HG03025 (cell line): ENCODE measurements at regions not wholly inside any gene's neighbourhood (a gene's known extent, or its start where the extent isn't known, plus 50 kb on each side); places are given as distances from the start of the nearest gene placed in this dataset.

Experiments
- ATAC-seq: cut with Tn5 transposase; IDR thresholded peaks from one replicate; pipeline ENCODE4 v1.9.1; 2021; ENCODE audit warnings: mild to moderate bottlenecking, moderate library complexity; ENCODE audit not compliant: unreplicated experiment, low FRiP score

DNA sequence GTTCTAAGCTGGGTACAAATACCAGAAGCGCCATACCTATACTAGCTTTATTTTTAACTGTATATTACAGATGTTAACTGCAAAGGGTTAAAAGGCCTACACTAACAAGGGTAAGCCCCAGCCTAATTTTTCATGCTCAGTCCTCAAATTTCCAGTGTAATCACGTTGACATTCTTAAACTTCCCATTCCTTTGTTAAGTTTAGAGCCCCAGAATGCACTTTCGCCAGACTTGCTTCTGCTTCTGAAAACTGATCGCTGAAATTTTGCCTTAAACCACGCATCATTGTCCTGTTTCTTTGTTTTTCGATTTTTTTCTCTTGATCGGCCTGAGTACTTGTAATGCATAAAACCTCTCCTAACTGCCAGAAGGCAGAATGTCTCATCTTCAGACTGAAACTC is 2141.9 kb upstream of the AGA start:
- no peak for ATAC-seq

DNA sequence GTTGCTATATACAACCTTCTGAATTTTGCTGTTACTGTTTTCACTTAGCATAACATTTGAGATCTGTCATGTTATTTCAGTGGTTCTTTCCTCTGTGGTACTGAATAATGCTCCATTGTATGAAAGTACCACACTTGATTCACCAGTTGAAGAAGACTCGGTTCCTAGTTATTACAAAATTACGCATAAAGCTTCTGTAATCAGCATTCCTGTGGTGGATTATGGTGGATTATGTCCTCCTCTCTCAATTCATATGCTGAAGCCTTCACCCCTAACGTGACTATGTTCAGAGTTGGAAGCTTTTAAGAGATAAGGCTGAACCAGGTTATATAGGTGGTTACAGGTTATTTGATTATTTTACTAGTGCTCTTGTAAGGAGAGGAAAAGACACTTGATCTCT is 2143.5 kb upstream of the AGA start:
- no peak for ATAC-seq

- ATAC-seq: no peak
These were observed 2144.2 kb upstream of the AGA start for GRCh38 chr4:179586460-179586859.

DNA sequence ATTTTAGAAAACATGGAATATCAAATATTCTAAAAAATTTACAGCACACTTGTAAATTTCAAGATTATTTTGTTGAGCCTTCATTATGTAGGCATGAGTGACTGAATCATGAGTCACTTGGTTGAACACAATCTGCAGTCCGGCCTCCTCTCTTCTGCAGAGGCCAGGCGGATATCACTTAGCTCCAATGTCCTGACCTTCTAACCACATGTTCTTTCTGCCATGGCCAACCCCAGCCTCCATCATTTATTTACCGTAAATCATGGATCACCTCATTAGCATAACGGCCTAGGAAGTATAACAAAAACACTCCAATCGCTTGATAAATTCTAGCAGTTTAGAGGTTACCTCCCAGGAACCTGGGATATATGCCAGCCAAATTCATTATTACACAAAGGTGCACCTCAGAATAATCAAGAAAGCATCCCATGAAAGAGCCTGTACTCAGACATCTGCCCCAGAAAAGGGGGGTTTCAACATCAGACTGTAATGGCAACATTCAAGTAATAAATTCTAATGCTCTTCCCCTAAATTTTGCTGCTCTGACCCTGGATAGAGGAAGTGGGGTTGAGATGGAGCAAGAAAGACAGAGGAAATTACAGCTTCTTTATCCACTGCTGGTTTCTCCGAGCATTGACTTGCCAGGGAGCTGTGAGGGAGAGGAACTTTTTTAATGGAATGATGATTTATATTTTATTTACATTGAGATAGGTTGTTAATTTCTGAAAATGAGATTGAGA is 2153.6 kb upstream of the AGA start:
- ATAC-seq: no peak

- no peak for ATAC-seq
These were observed 2154.4 kb upstream of the AGA start for GRCh38 chr4:179596621-179597020.

DNA sequence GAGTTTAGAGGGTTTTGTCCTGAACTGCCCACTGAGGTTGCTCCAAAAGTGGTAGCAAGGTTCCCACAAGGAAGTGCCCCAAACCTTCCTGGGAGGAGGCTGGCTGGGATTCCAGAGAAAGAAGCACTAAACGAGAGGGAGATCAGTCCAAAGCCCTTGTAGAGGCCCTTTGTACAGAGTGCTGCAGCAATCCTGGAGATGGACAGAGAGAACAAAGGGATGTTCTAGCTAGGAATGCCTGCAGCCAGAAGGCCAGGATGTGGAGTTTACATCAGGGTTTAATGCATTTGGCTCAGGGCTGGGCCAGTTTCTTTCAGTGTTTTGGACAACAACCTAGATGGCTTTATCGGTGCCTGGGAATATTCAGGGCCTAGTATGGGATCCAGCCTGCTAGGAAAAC is 2155.1 kb upstream of the AGA start:
- no peak for ATAC-seq

DNA sequence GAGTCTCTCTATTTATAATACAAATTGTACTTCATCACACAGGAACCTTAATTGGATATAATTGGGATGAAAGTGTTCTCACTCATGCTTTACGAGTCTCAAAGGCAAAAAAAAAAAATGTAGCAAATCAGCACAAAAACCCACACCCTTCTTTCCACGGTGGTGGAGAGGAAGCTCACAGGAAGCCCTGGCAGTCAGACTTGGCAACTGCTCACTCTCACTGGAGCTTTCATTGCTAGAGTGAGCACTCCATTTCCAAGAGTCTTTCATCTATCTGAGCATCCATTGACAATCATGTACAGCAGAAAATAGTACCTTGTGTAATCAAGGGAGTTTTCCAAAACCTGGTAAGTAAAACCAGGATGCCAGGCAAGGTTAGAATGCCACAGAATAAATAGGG is 2159.4 kb upstream of the AGA start:
- ATAC-seq: no peak

GRCh38 chr4:179605196-179605595 is 2163.0 kb upstream of the AGA start:
- ATAC-seq: no peak

GRCh38 chr4:179607003-179607402 is 2164.8 kb upstream of the AGA start:
- peak; percentile 53 for ATAC-seq

GRCh38 chr4:179615704-179616103 is 2173.5 kb upstream of the AGA start:
- no peak for ATAC-seq

DNA sequence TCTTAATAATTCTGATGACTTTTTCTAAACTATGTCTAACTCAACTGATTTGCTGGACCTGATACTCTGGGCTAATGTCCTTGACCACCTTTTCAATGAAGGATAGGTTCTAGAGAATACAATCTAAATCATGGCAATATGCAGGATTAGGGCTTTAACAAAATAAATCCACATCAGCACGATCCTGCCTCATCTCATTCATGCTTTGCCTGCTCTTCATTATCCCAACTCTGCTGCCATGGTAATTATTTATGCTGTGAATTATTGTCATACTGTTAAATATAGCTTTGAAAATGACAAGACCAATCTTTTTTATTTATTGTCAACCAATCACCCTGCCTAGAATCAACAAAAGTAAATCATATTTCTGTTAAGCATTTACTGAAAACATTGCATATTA is 2176.7 kb upstream of the AGA start:
- no peak for ATAC-seq

DNA sequence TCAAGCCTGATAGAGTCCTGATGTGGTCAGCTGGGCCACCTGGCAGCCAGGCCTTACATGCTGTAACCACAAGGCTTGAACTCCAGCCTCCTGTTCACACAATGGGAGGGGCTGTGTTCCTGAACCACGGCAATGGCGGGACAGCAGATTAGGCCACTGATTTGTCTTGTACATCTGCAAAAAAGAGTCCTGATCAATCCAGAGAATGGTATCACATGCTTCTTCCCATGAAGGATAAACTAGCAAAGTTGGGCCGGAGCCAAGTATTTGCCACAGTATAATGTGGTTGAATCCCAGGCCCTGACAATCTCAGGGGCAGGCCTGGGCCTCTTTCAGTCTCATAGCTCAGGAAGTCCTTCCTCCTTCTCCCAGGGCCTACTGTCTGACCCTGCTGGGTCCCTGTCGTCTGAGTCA is 2182.5 kb upstream of the AGA start:
- no peak for ATAC-seq

DNA sequence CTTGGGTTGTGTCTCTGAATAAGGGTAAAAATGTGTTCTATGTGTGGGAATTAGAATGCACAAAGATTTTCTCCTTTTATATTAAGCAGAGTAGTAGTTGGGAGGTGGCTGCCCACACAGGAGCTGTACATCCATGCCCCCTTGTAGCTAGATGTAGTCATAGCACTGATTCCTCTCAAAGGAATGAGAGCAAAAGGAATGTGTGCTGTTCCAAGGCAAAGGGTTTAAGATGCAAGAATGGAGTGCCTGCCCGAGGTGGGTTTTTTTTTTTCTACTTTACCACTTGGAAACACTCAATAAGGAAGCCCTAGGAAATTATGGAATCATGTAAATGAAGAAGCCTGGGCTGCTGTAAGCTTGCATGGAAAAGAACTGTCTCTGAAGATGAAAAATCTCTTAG is 2183.2 kb upstream of the AGA start:
- no peak for ATAC-seq

GRCh38 chr4:179626687-179627086 is 2184.4 kb upstream of the AGA start:
- no peak for ATAC-seq

DNA sequence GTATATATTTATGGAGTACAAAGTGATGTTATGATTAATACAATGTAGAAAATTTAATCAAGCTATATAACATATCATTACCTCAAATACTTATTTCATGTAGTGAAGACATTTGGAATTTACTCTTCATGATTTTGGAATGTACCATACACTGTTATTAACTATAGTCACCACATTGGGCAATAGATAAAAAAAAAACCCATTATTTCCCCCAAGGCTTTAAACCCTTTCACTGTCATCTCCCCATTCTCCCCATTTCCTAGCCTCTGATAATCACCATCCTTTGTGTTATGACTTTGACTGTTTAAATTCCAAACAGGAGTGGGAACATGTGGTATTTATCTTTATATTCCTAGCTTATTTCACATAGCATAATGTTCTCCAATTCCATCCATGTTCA is 2189.1 kb upstream of the AGA start:
- no peak for ATAC-seq

DNA sequence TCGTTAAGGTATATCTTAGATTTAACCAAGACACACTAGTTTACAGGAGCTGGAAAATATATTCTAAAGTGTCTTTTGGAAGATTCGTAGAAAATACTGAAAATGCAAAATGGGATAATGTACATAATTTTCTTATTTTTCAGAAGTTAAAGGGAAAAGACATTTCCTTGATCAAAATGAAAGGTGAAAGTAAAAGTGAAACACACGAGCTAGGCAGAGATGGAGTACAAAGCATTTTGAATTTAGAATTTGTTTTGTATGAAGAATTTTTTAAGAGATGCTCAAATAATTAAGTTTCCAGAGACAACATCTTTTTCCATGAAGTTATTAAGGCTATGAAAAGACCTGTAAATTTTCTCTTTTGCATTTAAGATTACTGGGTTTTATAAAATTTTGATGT is 2192.6 kb upstream of the AGA start:
- ATAC-seq: no peak

DNA sequence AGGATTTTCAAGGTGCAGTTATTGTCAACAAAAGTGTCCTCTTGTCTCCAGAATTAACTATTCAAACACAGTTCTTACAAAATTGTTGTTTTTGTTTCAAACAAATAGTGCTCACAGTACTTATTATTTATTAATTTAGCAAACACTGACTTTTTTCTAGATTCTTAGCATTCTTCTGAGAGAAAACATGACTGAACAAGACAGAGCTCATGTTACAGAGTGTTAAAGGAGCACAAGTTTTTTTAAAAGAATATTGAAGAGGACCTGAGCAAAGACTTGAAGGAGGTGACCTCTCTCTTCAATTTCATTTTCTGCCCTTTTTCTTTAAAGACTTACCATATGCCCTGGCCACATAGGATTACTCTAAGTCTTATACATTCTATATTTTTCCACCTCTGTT is 2220.3 kb upstream of the AGA start:
- ATAC-seq: no peak

- no peak for ATAC-seq
These were observed 2221.6 kb upstream of the AGA start for GRCh38 chr4:179663641-179664429.

GRCh38 chr4:179664430-179665027 is 2222.3 kb upstream of the AGA start:
- ATAC-seq: no peak

DNA sequence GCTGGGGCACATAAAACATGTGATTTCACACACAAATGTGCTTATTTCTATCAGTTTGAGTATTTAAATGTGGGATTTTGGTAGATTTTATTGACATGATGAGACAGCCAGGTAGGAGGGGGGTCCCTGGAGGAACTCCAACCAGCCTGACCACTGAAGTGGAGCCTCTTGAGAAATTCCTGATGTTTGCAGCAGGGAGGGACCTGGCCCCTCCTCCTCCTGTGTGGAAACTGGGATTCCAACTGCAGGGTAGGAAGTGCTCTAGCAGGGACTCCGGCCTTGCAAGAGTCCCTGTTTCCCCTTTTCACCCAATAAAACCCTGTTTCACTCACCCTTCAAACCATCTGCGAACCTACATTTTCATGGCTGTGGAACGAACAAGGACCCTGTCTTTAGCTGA is 2224.0 kb upstream of the AGA start:
- no peak for ATAC-seq

DNA sequence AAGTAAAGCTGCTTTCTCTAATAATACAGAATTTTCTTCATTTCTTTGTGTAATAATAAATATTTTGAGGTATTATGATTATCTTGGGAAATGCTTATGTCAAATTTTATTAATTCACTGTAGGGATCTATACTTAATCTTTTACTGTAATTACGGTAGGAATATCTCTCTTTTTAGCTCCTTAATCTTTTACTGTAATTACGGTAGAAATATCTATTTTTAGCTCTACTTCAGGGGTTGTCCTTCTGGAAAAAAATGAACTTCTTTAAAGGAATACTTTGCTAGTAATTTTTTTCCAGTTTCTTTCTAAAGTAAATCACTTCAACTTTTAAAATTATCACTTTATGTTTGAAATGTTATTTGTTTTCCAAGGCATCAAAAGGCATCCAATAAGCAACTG is 2229.4 kb upstream of the AGA start:
- ATAC-seq: no peak
